Renal cortical epithelial cell (primary cell): ENCODE measurements at regions not wholly inside any gene's neighbourhood (a gene's known extent, or its start where the extent isn't known, plus 50 kb on each side); places are given as distances from the start of the nearest gene placed in this dataset.
A peak's percentile ranks its signal among the peaks of the same experiment; 100 is the strongest.
"Not testable (repeated sequence)": the region's sequence is repeated elsewhere in the genome, so short reads cannot be mapped to it uniquely, and the experiment has no call there.

ENCODE experiments used
- DNase-seq: peaks from one replicate; pipeline ENCODE4 v3.0.0-alpha.2; 2011; ENCODE audit warnings: low read depth

DNA sequence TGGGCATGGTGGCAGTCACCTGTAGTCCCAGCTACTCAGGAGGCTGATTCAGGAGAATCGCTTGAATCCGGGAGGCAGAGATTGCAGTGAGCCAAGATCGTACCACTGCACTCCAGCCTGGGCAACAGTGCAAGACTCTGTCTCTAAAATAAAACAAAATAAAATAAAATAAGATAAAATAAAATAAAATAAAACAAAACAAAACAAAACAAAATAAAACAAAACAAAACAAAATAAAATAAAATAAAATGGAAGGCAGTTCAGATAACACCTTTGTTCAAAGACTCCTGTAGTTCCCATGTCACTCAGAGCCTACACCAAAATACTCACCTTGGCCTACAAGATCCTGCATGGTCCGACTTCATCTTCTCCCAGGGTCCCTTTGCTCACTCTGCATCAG lies 61.3 kb downstream of the SYF2 start:
- DNase-seq, result not testable (repeated sequence)

DNA sequence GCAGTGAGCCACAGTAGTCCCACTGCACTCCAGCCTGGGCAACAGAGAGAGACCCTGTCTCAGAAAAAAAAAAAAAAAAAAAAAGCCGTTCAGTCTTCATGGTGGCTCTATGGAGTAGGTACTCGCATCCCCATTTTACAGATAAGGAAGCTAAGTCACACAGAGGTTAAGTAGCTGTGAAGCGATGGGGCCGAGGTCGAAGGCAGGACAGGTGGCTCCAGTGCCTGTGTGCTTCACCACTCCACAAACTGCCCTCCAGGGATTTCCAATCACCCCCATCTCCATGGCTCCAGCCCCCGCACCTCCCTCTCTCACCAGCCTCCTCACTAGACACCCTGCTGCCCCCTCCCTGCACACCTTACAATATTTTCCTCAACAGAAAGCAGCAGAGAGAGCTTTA lies 61.9 kb downstream of the SYF2 start:
- DNase-seq, result no peak

DNA sequence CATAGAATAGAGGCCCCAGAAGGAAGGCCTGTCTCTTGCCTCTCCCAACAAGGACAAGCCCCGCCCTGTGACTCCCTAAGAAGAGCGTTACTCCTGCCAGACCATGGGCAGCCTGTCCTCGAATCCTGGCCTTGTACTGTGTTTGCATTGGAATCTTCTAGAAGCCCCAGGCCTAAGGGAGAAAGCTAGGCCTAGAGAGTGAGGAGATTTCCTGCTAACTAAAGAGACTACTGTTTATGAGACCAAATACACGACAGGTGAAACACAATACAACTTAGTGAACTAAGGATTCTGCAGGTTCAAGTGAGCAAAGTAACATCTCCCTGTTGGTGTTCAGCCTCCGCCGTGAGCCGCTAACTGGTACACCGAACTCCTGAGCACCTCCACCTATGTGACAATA lies 62.7 kb downstream of the SYF2 start:
- DNase-seq, result no peak

DNA sequence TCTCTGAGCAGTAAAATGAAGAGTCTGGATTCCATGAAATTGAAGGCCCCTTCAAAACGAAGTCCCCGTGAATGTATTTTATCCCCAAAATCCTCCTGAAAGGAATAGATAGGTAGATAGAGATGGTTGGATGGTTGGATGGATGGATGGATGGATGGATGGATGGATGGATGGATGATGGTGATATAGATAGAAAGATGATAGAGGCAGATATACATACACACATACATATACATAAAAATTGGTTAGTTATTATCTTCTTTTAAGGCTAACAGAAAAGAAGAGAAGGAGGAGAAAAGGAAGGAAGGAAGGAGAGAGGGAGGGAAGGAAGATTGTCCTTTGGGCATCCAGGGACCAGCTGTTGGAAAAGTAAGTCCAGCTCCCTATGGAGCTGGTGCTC lies 63.1 kb downstream of the SYF2 start:
- DNase-seq, result no peak

DNA sequence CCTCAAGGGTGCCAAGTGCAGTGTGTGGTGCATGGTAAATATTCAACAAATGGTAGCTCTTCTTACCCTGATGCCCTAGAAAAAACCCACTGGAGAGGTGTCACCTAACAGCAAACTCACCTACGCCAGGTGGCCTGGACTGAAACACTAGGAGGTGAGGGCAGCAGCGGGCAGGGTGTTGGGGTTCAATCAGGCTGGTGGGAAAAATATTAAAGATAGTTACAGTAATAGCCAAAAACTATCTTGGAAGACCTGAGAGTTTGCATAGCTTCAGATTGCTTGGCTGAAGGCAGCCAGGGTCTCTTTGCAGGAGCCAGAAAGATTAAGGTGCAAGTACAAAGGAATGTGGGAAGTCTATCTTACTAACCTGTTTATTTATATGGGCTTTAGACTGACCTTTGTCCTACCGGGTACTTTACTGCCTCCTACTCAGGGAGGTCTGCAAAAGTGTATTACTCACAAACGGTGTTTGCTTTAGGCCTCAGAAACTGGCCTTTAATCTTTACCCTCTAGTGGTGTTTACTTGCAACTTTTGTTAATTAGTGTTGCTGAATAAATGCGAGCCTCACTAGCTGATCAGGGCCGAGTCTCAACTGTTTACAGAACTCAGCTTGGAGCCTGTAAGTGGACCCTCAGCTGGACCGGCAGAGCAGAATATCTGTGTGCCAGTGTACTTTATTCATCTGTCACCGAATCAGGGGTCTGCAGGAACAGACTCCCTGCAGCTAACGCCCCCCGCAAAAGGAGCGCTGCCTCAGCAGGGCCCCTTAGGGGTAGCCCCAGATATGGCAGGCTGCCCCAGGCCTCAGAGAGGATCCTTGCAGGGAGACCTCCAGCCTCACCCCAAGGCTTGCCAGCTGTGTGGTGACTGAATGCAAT lies 63.9 kb downstream of the SYF2 start:
- peak; percentile 48 for DNase-seq

DNA sequence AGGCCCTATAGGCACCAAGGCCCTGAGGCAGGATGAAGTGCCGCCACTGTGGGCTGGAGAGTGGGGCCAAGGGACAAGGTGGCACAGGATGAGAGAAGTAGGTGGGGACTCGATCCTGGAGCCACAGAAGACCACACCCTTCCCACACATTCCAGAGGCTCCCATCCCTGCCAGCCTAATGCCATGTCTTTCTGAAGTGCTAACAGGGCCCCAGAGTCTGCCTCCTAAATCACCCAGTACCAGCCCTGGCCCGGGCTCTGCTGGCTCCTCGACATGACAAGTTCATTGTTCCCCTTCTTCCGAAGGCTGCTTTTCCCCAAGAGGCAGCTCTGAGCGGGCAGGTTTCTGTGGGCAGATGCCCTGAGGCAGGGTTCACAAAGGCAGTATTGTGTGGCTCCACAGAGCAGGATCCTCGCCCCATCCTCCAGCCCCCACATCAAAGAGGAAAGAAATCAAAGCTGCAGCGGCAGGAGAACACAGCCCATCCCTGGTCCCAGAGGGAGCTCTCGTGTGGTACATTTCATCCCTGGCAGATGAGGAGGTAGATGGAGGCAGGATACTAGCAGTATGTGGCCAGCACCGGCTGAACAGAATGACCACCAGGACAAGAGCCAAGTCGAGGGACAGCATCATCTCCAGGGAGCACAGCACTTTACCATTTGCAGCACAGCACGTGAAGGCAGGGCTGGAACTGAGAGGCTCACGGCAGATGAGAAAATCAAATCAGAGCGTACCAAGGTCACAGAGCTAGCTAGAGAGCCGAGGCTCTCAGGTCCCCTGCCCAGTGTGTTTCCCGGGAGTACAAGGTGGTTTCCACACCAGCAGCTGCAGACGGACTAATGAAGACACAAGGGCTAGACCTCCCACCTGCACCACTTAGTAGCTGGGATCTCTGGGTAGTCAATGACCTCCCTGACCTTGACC lies 64.8 kb downstream of the SYF2 start:
- DNase-seq, result no peak

DNA sequence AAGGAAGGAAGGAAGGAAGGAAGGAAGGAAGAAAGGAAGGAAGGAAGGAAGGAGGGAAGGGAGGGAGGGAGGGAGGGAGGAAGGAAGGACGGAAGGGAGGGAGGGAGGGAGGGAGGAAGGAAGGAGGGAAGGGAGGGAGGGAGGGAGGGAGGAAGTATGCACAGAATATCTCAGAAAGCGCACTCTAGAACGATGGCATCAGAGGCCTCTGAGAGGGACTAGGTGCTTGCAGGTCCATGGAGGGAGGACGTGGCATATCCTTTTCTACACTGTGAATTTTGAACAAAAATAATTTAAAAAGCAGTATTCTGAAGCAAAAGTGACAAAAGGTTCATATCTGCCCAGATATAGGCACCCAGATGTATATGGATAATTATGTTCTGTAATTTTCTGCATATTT lies 65.5 kb downstream of the SYF2 start:
- no peak for DNase-seq

DNA sequence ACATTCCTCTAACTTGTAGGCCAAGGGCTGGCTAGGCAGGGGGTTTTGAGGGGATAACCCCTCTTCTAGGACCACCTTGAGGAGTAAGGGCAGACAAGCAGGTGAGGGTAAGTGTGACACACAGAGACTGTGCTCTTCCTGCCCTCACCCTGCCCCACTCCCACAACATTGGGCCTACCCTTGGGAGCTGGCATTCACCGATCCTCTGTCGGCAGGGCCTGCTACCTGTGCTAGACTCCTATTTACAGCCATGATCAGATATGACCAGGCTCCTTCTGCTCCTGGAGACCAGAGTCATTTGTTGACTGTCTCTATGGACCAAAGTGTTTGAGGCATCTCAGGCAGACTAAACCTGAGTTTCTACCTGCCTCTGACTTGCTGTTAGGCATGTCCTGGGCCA lies 68.3 kb downstream of the SYF2 start:
- no peak for DNase-seq

DNA sequence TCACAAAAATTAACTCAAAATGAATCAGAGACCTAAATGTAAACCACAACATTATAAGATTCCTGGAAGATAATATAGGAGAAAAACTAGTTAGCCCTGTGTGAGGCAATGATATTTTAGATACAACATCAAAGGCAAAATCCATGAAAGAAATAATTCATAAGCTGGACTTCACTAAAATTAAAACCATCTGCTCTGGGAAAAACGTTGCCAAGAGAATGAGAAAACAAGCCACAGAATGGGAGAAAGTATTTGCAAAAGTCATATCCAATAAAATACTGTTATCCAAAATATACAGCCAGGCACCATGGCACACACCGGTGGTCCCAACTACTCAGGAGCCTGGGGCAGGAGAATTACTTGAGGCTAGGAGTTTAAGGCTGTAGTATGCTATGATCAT lies 70.3 kb downstream of the SYF2 start:
- DNase-seq, result no peak

DNA sequence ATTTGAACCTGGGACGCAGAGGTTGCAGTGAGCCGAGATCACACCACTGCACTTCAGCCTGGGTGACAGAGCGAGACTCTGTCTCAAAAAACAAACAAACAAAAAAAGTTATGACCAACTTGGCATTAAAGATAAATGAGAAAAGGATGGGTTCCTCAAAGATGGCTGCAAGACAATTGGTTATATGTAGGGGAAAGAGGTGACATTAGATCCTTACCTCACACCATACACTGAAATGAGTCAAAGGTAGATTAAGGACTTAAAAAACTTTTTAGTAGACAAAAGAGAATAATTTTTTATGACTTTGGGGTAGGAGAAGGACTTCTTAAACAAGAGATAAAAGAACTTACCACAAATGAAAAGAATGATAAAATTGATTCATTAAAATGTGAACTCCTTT lies 74.5 kb downstream of the SYF2 start:
- DNase-seq, result no peak

DNA sequence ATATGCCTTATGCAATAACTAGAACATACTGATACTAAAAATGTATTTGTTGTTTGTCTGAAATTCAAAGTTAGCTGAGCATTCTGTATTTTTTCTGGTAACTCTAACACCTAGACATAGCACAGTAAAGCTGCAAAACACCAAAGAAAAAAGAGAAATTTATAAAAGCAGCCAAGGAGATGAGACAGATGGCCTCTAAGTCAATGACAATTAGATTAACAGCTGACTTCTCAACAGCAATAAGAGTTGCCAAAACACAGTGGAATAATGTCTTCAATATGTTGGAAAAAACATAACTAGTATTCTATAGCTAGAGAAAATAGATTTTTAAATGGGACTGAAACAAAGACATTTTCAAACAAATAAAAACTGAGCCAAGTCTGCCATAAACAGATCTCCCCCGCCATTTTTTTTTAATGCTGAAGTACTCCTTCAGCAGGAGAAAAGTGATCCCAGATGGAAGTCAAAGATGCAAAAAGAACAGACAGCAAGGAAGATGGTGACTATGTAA lies 81.3 kb downstream of the SYF2 start:
- no peak for DNase-seq

DNA sequence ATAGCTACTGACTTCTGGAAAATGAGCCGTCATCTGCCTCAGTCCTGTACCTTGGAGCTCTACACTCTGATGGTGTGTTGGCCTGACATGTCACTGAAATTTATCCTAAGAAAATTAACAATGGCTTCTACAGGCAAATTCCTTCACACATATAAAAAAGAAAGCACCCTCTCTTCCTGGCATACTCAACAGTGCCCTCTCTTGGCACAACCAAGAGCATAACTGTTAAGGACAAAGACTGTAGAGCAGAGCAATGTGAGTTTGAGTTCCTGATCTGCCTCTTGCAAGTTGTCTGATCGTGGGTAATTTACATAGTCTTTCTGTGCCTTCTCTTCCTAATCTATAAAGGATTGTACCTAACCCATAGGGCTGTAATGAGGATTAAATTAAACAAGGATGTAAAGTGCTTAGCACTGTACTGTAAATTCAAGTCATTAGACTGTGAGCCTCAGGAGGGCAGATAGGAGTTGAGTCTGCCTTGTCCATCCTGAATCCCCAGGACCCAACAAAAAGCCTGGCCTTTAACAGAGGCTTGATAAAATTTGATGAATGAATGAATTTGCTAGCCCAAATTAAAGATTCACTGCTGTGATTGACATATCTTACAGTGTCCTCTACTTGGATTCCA lies 83.5 kb downstream of the SYF2 start:
- peak; percentile 7 for DNase-seq

DNA sequence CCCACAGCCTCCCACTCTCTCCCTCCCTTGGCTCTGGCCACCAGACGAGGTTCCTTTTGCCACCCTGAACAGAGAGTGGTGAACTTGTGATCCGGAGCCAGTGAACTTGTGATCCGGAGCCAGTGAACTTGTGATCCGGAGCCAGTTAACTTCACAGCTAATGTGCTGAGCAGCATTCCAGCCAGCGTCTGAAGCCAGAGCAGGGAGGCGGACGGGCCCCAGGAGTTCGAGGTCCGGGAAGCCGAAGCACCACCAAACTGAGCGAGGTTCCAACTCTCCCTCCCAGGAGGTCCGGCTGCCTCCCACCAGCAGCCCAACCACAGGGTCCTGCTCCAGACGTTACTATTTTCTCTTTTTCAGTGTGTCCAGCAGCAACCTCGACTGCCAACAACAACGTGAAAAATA lies 85.8 kb downstream of the SYF2 start:
- DNase-seq, result peak; percentile 13

DNA sequence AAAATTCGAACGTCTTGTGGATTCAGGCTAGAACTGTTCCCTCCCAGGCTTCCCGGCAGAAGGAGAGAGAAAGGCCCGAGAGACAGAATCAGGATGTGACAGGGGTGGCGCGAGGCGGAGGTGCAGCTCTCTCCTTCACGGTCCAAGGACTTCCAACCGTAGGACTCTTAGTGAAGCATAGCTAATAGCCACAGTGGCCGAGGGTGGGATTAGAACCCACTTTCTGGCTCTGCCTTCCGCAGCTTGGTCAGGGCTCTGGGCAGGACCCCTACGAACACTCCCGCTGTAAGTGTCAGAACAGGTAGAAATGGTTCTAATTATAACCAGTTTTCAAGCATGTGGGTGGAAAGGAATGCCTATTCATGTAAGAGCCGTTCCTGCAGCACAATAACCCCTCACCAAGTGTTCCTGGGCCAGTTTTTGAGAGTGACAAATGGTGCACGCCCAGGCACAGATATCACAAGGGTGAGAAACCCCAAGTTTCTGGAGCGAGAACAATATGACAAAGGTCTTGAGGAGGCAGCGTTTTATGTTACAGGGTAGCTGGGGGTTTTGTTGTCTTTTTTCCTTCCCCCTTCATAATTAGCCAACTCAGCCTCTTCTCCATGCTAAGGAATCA lies 86.4 kb downstream of the SYF2 start:
- peak; percentile 16 for DNase-seq

DNA sequence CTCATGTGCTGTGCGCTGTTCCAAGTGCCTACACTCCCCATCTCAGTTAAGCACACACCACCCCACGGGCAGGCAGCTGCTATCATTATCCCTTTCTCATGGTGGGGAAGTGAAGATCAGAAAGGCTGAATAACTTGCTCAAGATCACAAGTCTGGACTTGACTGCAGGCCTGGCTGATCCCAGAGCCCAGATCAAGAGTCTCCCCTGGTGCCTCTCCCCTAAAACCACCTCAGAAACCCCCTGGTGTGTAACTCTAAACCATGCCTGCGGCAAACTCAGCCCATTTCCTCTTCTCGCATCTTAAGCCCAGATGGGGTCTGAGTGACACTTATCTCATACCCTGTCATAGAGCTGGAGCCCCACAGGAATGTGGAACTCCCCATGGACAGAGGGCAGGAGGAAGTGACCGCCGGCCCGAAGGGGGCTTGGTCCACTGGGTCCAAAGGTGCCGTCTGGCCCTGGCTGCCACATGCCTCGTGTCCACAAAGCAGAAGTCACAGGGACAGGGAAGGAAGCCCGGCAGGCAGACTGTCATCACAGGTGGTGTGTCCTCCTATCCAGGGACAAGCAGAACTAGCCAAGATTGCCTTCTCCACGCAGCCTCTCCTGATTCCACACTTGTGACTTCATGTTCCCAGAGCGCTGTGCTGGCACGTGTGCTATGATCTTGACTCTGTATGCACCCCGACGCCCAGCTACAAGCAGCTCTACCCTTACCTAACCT lies 92.1 kb downstream of the SYF2 start:
- DNase-seq, result no peak

DNA sequence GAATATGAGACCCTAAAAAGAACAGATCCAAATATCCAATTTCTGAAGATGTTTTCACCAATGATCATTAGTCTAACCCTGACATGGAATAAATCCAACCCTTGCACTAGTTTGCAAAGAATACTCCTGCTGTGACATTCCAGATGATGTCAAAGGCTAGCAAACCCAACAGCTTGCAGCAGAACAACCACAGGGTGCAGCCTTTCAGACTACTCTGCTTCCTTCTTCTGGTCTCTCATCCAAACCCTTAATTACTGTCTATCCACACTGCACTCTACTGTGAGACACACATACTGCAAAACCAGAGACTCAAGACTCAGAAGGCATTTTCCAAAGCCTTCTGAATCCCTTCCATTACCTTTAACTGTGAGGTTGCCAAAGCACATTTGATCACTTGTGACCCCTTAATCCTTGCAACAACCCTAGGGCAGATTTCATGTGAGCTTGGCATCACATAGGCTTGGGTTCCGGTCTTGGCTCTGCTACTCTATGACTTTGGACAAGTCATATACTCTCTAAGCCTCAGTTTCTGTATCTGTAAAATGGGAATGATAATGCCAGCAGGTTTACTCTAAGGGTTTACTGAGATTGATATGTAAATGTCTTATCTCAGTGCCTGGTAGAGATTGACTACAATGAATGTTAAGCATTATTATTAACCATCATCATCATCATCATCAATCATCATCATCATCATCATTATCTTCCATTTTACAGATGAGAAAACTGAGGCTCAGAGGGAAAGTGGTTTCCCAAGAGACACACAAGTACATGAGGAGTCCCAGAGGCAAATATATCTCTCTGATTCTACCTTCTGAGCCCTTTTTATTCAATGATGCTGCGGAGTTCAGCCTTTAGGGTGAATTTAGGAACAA lies 94.5 kb downstream of the SYF2 start:
- DNase-seq, result no peak

DNA sequence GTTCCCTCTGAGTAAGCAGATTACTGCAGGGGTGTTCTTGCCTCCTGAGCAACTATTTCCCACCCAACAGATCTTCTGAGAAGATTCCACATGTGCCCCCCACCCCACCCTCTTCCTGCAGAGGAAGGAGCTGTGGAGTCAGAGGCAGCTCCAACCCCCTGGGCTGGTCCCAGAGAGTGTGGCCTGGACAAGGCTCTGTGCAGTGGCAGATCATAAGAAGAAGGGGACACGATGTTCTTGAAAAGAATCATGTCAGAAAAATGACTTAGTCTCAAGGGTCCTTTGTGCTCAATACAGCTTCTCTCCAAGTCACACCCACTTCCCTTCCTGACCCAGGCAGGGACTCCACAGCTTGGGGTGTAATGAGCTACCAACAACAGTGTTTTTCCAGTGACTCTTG lies 95.2 kb downstream of the SYF2 start:
- DNase-seq, result no peak

DNA sequence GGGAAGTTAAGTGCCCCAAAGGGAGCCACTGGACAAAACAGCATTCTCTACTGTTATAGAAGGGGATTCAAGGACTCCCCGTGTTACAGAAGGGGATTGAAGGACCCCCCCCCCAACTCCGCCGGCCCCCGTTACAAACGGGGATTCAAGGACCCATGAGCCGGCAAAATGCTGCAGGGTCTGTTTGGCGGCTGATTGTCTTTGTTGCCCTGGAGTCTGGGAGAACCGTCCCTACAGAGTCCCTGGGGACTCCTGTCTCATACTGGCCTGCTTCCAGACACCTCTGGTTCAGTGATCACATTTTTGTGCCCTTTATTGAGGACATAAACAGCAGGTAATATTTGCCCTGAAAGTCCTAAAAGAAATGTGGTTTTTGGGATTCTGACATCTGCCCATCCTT lies 96.4 kb downstream of the SYF2 start:
- no peak for DNase-seq

DNA sequence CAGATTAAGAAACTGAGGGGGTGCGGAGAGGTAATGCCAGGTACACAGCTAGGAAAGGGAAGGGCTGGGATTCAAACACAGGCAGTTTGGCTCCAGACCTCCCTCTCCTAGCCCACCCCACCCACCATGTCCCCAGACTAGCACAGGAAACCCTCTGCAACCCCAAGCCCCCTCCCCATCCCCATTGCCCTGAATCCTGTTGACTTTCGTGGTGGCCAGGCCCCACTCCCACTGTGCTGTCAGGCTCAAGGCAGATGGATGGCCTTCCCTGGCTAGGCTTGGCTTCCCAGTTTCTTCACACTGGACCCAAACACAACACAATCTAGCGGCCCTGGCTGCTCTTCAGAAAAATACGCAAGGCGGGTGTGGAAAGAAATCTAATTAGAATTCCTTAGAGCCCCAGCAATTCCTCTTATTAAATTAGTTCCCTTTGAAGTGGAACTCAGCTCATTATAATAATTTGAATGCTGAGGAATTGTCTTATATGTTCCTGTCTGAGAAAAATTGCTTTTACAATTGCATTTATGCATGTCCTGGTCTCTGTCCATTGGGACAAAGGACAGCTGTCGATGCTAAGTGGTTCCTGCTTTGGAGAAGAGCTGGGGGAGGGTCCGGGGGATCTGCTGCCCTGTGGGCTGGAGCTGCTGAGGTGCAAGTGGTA lies 97.4 kb downstream of the SYF2 start:
- no peak for DNase-seq

DNA sequence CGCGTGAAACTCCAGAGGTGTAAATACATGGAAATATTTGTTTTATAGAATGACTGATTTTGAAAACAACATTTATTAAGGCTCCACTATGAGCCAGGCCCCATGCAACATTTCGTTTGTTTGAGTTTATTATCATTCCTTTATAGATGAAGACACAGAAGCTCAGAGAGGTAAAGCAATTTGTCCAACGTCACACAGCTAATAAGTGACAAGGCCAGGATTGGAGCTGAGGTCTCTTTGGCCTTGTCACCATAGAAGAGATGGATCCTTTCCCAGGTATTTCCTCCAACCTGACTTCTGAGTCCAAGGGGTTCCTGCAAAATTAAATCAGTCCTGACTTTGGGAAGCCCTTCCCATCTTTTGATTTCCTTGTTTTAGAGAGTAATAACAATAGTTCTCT lies 98.0 kb downstream of the SYF2 start:
- DNase-seq, result no peak
